ELR (cell line): ENCODE measurements at regions not wholly inside any gene's neighbourhood (a gene's known extent, or its start where the extent isn't known, plus 50 kb on each side); places are given as distances from the start of the nearest gene placed in this dataset.
"Not testable (repeated sequence)": the region's sequence is repeated elsewhere in the genome, so short reads cannot be mapped to it uniquely, and the experiment has no call there.

Experiments used
- DNase-seq: peaks from one replicate; pipeline ENCODE4 v3.0.0-alpha.2; 2015; ENCODE audit warnings: low read depth

GRCh38 chr5:29460971-29461559 lies 1732.4 kb upstream of the CDH6 start:
- DNase-seq: no peak

GRCh38 chr5:29451004-29451403 lies 1742.5 kb upstream of the CDH6 start:
- not testable (repeated sequence) for DNase-seq

- DNase-seq: no peak
Observed at GRCh38 chr5:29414681-29415080, 1778.8 kb upstream of the CDH6 start.

- no peak for DNase-seq
Observed at GRCh38 chr5:29412979-29413378, 1780.5 kb upstream of the CDH6 start.

- DNase-seq: no peak
Observed at GRCh38 chr5:29402270-29402669, 1791.2 kb upstream of the CDH6 start.

- no peak for DNase-seq
Observed at GRCh38 chr5:29389993-29390392, 1803.5 kb upstream of the CDH6 start.

- DNase-seq: no peak
Observed at GRCh38 chr5:29387384-29387783, 1806.1 kb upstream of the CDH6 start.

- DNase-seq: no peak
Observed at GRCh38 chr5:29382780-29383179, 1810.7 kb upstream of the CDH6 start.

GRCh38 chr5:29380029-29380428 lies 1813.5 kb upstream of the CDH6 start:
- no peak for DNase-seq

- no peak for DNase-seq
Observed at GRCh38 chr5:29379619-29380018, 1813.9 kb upstream of the CDH6 start.

GRCh38 chr5:29378104-29378503 lies 1815.4 kb upstream of the CDH6 start:
- DNase-seq: no peak

- no peak for DNase-seq
Observed at GRCh38 chr5:29370248-29370647, 1823.2 kb upstream of the CDH6 start.

GRCh38 chr5:29367176-29367833 lies 1826.2 kb upstream of the CDH6 start:
- no peak for DNase-seq

GRCh38 chr5:29351170-29351569 lies 1842.3 kb upstream of the CDH6 start:
- DNase-seq: no peak

- DNase-seq: no peak
Observed at GRCh38 chr5:29337030-29337429, 1856.5 kb upstream of the CDH6 start.

GRCh38 chr5:29321591-29321990 lies 1871.9 kb upstream of the CDH6 start:
- no peak for DNase-seq

- DNase-seq: no peak
Observed at GRCh38 chr5:29309359-29309758, 1884.1 kb upstream of the CDH6 start.

GRCh38 chr5:29307478-29307877 lies 1886.0 kb upstream of the CDH6 start:
- no peak for DNase-seq

GRCh38 chr5:29304545-29304944 lies 1888.9 kb upstream of the CDH6 start:
- no peak for DNase-seq

GRCh38 chr5:29296548-29296947 lies 1896.9 kb upstream of the CDH6 start:
- DNase-seq: no peak

- no peak for DNase-seq
Observed at GRCh38 chr5:29277642-29278041, 1915.8 kb upstream of the CDH6 start.

- DNase-seq: no peak
Observed at GRCh38 chr5:29276371-29276770, 1917.1 kb upstream of the CDH6 start.

GRCh38 chr5:29263915-29264351 lies 1929.6 kb upstream of the CDH6 start:
- DNase-seq: no peak
